CD14-positive monocyte (primary cell): ENCODE measurements at regions not wholly inside any gene's neighbourhood (a gene's known extent, or its start where the extent isn't known, plus 50 kb on each side); places are given as distances from the start of the nearest gene placed in this dataset.
"Not testable (repeated sequence)": the region's sequence is repeated elsewhere in the genome, so short reads cannot be mapped to it uniquely, and the experiment has no call there.

Experiments used
- DNase-seq, 3 donors: peaks; one replicate each; pipeline ENCODE4 v3.0.0-alpha.2; 2011 to 2022
- H2AFZ ChIP-seq: 2 replicates; pipeline ENCODE4 v1.6.0; 2012; ENCODE audit warnings: mild to moderate bottlenecking, low read depth, low read length, inconsistent platforms; ENCODE audit not compliant: insufficient read depth, poor library complexity, severe bottlenecking
- H3K27ac ChIP-seq, 2 donors: 1 replicate in 1 of 2; 2 replicates in 1 of 2; pipeline ENCODE4 v1.5.1; 2012 to 2013; ENCODE audit warnings: low read length in 2 of 2, control low read depth in 1 of 2, inconsistent platforms in 1 of 2, low read depth in 1 of 2, mild to moderate bottlenecking in 1 of 2
- H3K27me3 ChIP-seq, 2 donors: one replicate each; pipeline versions ENCODE4 v1.6.0 to v1.6.1; 2011 to 2013; ENCODE audit warnings: low read length in 2 of 2; ENCODE audit not compliant: control insufficient read depth in 2 of 2, insufficient read depth in 2 of 2
- H3K36me3 ChIP-seq, 2 donors: replicated peaks in 1 of 2; 1 replicate in 1 of 2; 2 replicates in 1 of 2; pipeline versions ENCODE4 v1.5.1 to v1.6.1; 2012 to 2013; ENCODE audit warnings: low read length in 2 of 2, control low read depth in 1 of 2, inconsistent platforms in 1 of 2, mild to moderate bottlenecking in 1 of 2; ENCODE audit not compliant: insufficient read depth in 2 of 2, control insufficient read depth in 1 of 2
- H3K4me1 ChIP-seq, 2 donors: 1 replicate in 1 of 2; 2 replicates in 1 of 2; pipeline versions ENCODE4 v1.5.1 to v1.6.1; 2012 to 2013; ENCODE audit warnings: low read length in 2 of 2, control low read depth in 1 of 2, inconsistent platforms in 1 of 2, mild to moderate bottlenecking in 1 of 2, moderate library complexity in 1 of 2; ENCODE audit not compliant: insufficient read depth in 2 of 2, control insufficient read depth in 1 of 2
- H3K4me2 ChIP-seq: replicated peaks from 2 replicates; pipeline ENCODE3; 2012; ENCODE audit warnings: low read length, moderate library complexity, mild to moderate bottlenecking; ENCODE audit not compliant: poor library complexity, severe bottlenecking; ENCODE audit errors: extremely low read depth
- H3K4me3 ChIP-seq, 3 experiments: fragments of 200-600 bp in 1 of 3; sonication (generic) in 1 of 3; replicated peaks in 1 of 3; 1 replicate in 2 of 3; 2 replicates in 1 of 3; pipeline ENCODE4 v1.5.1; 2011 to 2013; ENCODE audit warnings: low read length in 3 of 3, mild to moderate bottlenecking in 3 of 3, control low read depth in 2 of 3, low read depth in 2 of 3, inconsistent platforms in 1 of 3, moderate library complexity in 1 of 3
- H3K79me2 ChIP-seq: 2 replicates; pipeline ENCODE4 v1.6.0; 2012; ENCODE audit warnings: mild to moderate bottlenecking, control low read depth, inconsistent platforms, low read length, moderate library complexity; ENCODE audit not compliant: insufficient read depth
- H3K9ac ChIP-seq: 2 replicates; pipeline ENCODE4 v1.6.0; 2017; ENCODE audit warnings: low read length, mild to moderate bottlenecking; ENCODE audit not compliant: insufficient read depth, poor library complexity, severe bottlenecking
- H3K9me3 ChIP-seq, 2 donors: replicated peaks in 1 of 2; 1 replicate in 1 of 2; 2 replicates in 1 of 2; pipeline versions ENCODE4 v1.5.1 to v1.6.1; 2012 to 2013; ENCODE audit warnings: low read length in 2 of 2, control low read depth in 1 of 2; ENCODE audit not compliant: control insufficient read depth in 1 of 2, insufficient read depth in 1 of 2
- H4K20me1 ChIP-seq: 2 replicates; pipeline ENCODE4 v1.6.0; 2012; ENCODE audit warnings: mild to moderate bottlenecking, low read length, control low read depth, moderate library complexity; ENCODE audit not compliant: insufficient read depth
- H3K27ac Mint-ChIP-seq, 7 donors: one replicate each; pipeline ENCODE4 v1.8.0; 2020; ENCODE audit warnings: mild to moderate bottlenecking in 7 of 7, mixed read lengths in 7 of 7, moderate library complexity in 6 of 7, inconsistent platforms in 2 of 7
- H3K27me3 Mint-ChIP-seq, 3 donors: one replicate each; pipeline ENCODE4 v1.8.0; 2021 to 2022; ENCODE audit warnings: low read depth in 3 of 3, mild to moderate bottlenecking in 3 of 3, mixed read lengths in 3 of 3, moderate library complexity in 3 of 3, inconsistent platforms in 1 of 3
- H3K36me3 Mint-ChIP-seq, 2 donors: one replicate each; pipeline ENCODE4 v1.8.0; 2020; ENCODE audit warnings: mixed read lengths in 2 of 2, inconsistent platforms in 1 of 2, mild to moderate bottlenecking in 1 of 2
- H3K4me1 Mint-ChIP-seq: one replicate; pipeline ENCODE4 v1.8.0; 2020; ENCODE audit warnings: mild to moderate bottlenecking, mixed read lengths
- H3K4me3 Mint-ChIP-seq, 2 donors: one replicate each; pipeline ENCODE4 v1.8.0; 2020; ENCODE audit warnings: mild to moderate bottlenecking in 2 of 2, mixed read lengths in 2 of 2, moderate library complexity in 1 of 2
- H3K9me3 Mint-ChIP-seq, 7 donors: one replicate each; pipeline ENCODE4 v1.8.0; 2020 to 2022; ENCODE audit warnings: mixed read lengths in 7 of 7, mild to moderate bottlenecking in 6 of 7, moderate library complexity in 6 of 7, inconsistent platforms in 2 of 7
- CTCF ChIP-seq: fragments of 200-600 bp; IDR thresholded peaks from one replicate; pipeline ENCODE4 v1.8.0; 2022; ENCODE audit warnings: antibody characterized with exemption, mild to moderate bottlenecking
- WGBS: methylation state at CpG from one replicate; pipeline ENCODE4 v1.1.5; 2013; ENCODE audit warnings: missing lambda C conversion rate; ENCODE audit not compliant: insufficient coverage; 5-methylcytosine and 5-hydroxymethylcytosine counted together
- intact Hi-C, 2 donors: fragments of 100-400 bp; cut with micrococcal nuclease; formaldehyde crosslinking; loops; one replicate each; pipeline versions ENCODE4 v1.15.0 to v1.15.1; 2023

DNA sequence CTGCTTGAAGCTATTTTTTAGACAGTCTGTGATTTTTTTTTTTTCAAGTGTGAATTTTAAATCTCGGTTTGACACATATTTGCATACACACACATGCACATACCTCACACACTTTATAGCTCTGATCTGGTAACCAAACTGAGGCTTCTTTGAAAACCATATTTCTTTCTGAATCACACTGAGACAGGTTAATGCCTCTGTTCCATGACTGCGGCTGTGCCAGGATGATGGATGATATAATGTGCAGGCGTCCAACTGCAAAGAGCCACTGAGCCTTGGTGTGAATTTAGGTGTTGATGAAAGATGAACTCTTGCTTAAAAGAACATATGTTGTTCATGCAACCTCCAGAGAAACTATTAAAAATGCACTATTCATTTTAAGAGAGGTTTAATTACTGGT, 504.0 kb upstream of the OLFM3 start:
- WGBS, result no CpG with 5 or more reads among the region's 3 CpGs
- no peaks in the 10 kb centered on the region for H3K27me3 ChIP-seq
- H3K36me3 ChIP-seq, result no peaks in the 10 kb centered on the region
- H3K79me2 ChIP-seq, result no peaks in the 10 kb centered on the region
- H3K4me1 Mint-ChIP-seq, result no peaks in the 10 kb centered on the region
- H3K27ac ChIP-seq, result no peak overlapping the region
- no peak overlapping the region for H3K4me2 ChIP-seq
- H3K4me1 ChIP-seq, result no peaks in the 10 kb centered on the region
- H3K36me3 Mint-ChIP-seq, result no peaks in the 10 kb centered on the region
- no peak overlapping the region for H3K4me3 ChIP-seq
- H3K27me3 Mint-ChIP-seq, result no peaks in the 10 kb centered on the region
- no peak overlapping the region for H3K27ac Mint-ChIP-seq
- H3K9me3 ChIP-seq, result peaks cover 13 to 19% of the 10 kb centered on the region in 2 donors
- H3K9ac ChIP-seq, result no peak overlapping the region
- peaks cover 1 to 16% (median 9%) of the 10 kb centered on the region in 7 donors for H3K9me3 Mint-ChIP-seq
- TF ChIP-seq CTCF, result no peak
- no peak overlapping the region for H2AFZ ChIP-seq
- DNase-seq, result no peak
- no peak overlapping the region for H3K4me3 Mint-ChIP-seq
- no peaks in the 10 kb centered on the region for H4K20me1 ChIP-seq
- intact Hi-C loops, result no loop called here

- H3K27me3 ChIP-seq, result no peaks in the 10 kb centered on the region
- Mint-ChIP-seq H3K4me1 (no peaks in the 10 kb centered on the region), H3K27me3 (no peaks in the 10 kb centered on the region), H3K27ac (no peak overlapping the region), H3K9me3 (peaks cover 2 to 16% (median 8%) of the 10 kb centered on the region in 7 donors), H3K4me3 (no peak overlapping the region), H3K36me3 (no peaks in the 10 kb centered on the region)
- no peak overlapping the region for H2AFZ ChIP-seq
- WGBS, result 44% methylated on average over 1 of the region's 2 CpGs
- H3K4me1 ChIP-seq, result no peaks in the 10 kb centered on the region
- H4K20me1 ChIP-seq, result no peaks in the 10 kb centered on the region
- peaks cover 19 to 22% of the 10 kb centered on the region in 2 donors for H3K9me3 ChIP-seq
- H3K4me2 ChIP-seq, result no peak overlapping the region
- no peaks in the 10 kb centered on the region for H3K36me3 ChIP-seq
- intact Hi-C loops, result no loop called here
- H3K79me2 ChIP-seq, result no peaks in the 10 kb centered on the region
- TF ChIP-seq CTCF, result no peak
- no peak for DNase-seq
- no peak overlapping the region for H3K9ac ChIP-seq
- no peak overlapping the region for H3K27ac ChIP-seq
- H3K4me3 ChIP-seq, result no peak overlapping the region
These were observed 502.2 kb upstream of the OLFM3 start for GRCh38 chr1:102498929-102499328.

DNA sequence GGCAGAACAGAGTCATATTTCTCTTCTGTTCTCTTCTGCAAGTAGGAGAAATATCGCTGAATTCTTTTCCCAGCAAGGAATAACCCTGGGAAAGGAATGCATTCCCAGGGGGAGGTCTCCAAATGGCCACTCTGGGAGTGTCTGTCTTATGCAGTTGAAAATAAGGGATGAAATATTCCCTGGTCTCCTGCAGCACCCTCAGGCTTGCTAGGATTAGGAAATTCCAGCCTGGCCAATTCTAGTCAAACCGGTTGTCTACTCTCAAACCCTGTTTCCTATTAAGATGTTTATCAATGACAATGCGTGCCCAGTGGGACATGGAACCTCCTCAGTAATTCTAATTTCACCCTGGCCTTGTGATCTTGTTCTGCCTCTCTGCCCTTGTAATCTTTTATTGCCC, 501.1 kb upstream of the OLFM3 start:
- H3K27me3 Mint-ChIP-seq, intact Hi-C loops, H3K36me3 ChIP-seq, H3K4me1 Mint-ChIP-seq, H3K4me1 ChIP-seq, H3K9ac ChIP-seq, H3K79me2 ChIP-seq, H3K27ac ChIP-seq, H3K4me2 ChIP-seq, H2AFZ ChIP-seq, H3K4me3 ChIP-seq, H3K36me3 Mint-ChIP-seq, DNase-seq, H3K27ac Mint-ChIP-seq, H3K27me3 ChIP-seq, H3K4me3 Mint-ChIP-seq, H4K20me1 ChIP-seq: not testable (repeated sequence)
- peaks cover 2 to 16% (median 8%) of the 10 kb centered on the region in 7 donors for H3K9me3 Mint-ChIP-seq
- WGBS, result 76% methylated on average over 3 of the region's 3 CpGs
- peaks cover 19 to 22% of the 10 kb centered on the region in 2 donors for H3K9me3 ChIP-seq
